ENCODE measurements at regions not wholly inside any gene's neighbourhood (a gene's known extent, or its start where the extent isn't known, plus 50 kb on each side); places are given as distances from the start of the nearest gene placed in this dataset.
"Not testable (repeated sequence)": the region's sequence is repeated elsewhere in the genome, so short reads cannot be mapped to it uniquely, and the experiment has no call there.

- DNase-seq (ENCODE audit: low spot score): no peak
- intact Hi-C loops (cut with DNase I): no loop called here
Observed at GRCh38 chr2:2729246-2729645, 398.2 kb upstream of the MYT1L start.

GRCh38 chr2:2728635-2729034 lies 397.6 kb upstream of the MYT1L start:
- intact Hi-C loops (cut with DNase I): no loop called here
- DNase-seq (ENCODE audit: low spot score): no peak

- DNase-seq (ENCODE audit: low spot score): no peak
- intact Hi-C loops (cut with DNase I): no loop called here
Observed at GRCh38 chr2:2727876-2728511, 396.9 kb upstream of the MYT1L start.

- intact Hi-C loops (cut with DNase I): no loop called here
- no peak for DNase-seq (ENCODE audit: low spot score)
Observed at GRCh38 chr2:2726163-2726562, 395.1 kb upstream of the MYT1L start.

- DNase-seq (ENCODE audit: low spot score): no peak
- intact Hi-C loops (cut with DNase I): no loop called here
Observed at GRCh38 chr2:2723064-2723463, 392.0 kb upstream of the MYT1L start.

GRCh38 chr2:2721296-2721835 lies 390.3 kb upstream of the MYT1L start:
- intact Hi-C loops (cut with DNase I): no loop called here
- DNase-seq (ENCODE audit: low spot score): no peak

GRCh38 chr2:2720806-2721205 lies 389.7 kb upstream of the MYT1L start:
- intact Hi-C loops (cut with DNase I); DNase-seq (ENCODE audit: low spot score): not testable (repeated sequence)

GRCh38 chr2:2720351-2720750 lies 389.3 kb upstream of the MYT1L start:
- no peak for DNase-seq (ENCODE audit: low spot score)
- intact Hi-C loops (cut with DNase I): no loop called here

GRCh38 chr2:2719781-2720180 lies 388.7 kb upstream of the MYT1L start:
- no peak for DNase-seq (ENCODE audit: low spot score)
- intact Hi-C loops (cut with DNase I): no loop called here

GRCh38 chr2:2719015-2719414 lies 387.9 kb upstream of the MYT1L start:
- intact Hi-C loops (cut with DNase I): no loop called here
- DNase-seq (ENCODE audit: low spot score): no peak

GRCh38 chr2:2717406-2717805 lies 386.3 kb upstream of the MYT1L start:
- intact Hi-C loops (cut with DNase I): no loop called here
- no peak for DNase-seq (ENCODE audit: low spot score)

GRCh38 chr2:2716771-2717170 lies 385.7 kb upstream of the MYT1L start:
- no peak for DNase-seq (ENCODE audit: low spot score)
- intact Hi-C loops (cut with DNase I): no loop called here

- intact Hi-C loops (cut with DNase I): no loop called here
- no peak for DNase-seq (ENCODE audit: low spot score)
Observed at GRCh38 chr2:2715036-2715818, 384.2 kb upstream of the MYT1L start.

- intact Hi-C loops (cut with DNase I): no loop called here
- no peak for DNase-seq (ENCODE audit: low spot score)
Observed at GRCh38 chr2:2714408-2714807, 383.3 kb upstream of the MYT1L start.

GRCh38 chr2:2709431-2709770 lies 378.3 kb upstream of the MYT1L start:
- intact Hi-C loops (cut with DNase I): no loop called here
- no peak for DNase-seq (ENCODE audit: low spot score)

GRCh38 chr2:2708575-2709430 lies 377.7 kb upstream of the MYT1L start:
- intact Hi-C loops (cut with DNase I): no loop called here
- DNase-seq (ENCODE audit: low spot score): no peak

- no peak for DNase-seq (ENCODE audit: low spot score)
- intact Hi-C loops (cut with DNase I): no loop called here
Observed at GRCh38 chr2:2707206-2707991, 376.3 kb upstream of the MYT1L start.

- intact Hi-C loops (cut with DNase I): no loop called here
- DNase-seq (ENCODE audit: low spot score): no peak
Observed at GRCh38 chr2:2706306-2706705, 375.2 kb upstream of the MYT1L start.

- intact Hi-C loops (cut with DNase I): no loop called here
- no peak for DNase-seq (ENCODE audit: low spot score)
Observed at GRCh38 chr2:2705871-2706270, 374.8 kb upstream of the MYT1L start.

Measured in cardiac septum (tissue), 1 donor.